ENCODE measurements at regions not wholly inside any gene's neighbourhood (a gene's known extent, or its start where the extent isn't known, plus 50 kb on each side); places are given as distances from the start of the nearest gene placed in this dataset.

DNA sequence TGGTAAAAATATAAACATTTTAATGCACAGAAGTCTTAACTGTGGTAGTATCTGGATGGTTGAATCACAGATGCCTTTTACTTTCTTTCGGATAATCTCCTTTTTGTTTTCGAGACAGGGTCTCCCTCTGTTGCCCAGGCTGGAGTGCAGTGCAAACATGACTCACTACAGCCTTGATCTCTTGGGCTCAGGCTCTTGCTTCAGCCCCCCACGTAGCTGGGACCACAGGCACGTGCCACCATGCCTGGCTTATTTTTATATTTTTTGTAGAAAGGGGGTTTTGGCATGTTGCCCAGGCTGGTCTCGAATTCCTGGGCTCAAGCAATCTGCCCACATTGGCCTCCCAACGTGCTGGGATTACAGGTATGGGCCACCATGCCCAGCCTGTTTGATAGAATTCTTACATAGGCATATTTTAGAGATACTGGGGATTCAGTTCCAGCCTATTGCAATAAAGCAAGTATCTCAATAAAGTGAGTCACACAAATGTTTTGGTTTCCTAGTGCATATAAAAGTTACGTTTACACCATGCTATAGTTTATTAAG, 99.2 kb downstream of the SNAPC1 start:
- H3K27me3 Mint-ChIP-seq (ENCODE audit: insufficient read depth, low read depth), result peaks cover 2% of the 10 kb centered on the region
- no peaks in the 10 kb centered on the region for H3K79me2 ChIP-seq (ENCODE audit: low read depth)
- H3K4me3 Mint-ChIP-seq, result no peak overlapping the region

DNA sequence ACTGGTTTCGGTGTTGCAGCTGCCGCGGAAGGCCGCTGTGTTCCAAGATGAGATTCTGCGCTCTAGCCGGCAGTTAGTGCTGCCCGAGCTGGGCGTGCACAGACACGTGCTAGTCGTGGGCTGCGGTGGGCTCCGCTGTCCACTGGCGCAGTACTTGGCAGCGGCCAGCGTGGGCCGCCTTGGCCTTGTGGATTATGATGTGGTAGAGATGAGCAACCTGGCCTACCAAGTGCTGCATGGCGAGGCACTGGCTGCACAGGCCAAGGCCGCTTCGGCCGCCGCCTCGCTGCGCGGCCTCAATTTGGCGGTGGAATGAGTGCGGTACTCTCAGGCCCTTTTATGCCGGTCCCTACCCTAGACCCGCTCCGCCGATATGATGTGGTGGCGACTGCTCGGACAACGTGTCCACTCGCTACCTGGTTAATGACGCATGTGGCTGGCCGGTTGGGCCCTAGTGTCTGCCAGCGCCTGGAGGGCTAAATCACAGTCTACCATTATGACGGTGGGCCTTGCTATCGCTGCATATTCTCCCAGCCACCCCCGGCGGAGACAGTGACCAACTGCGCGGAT, 102.2 kb downstream of the SNAPC1 start:
- no peaks in the 10 kb centered on the region for H3K36me3 Mint-ChIP-seq
- no peaks in the 10 kb centered on the region for H3F3A ChIP-seq (ENCODE audit: low read depth)
- H3K27ac Mint-ChIP-seq, result no peak overlapping the region
- H3K4me2 ChIP-seq, result no peak overlapping the region
- H3K4me1 Mint-ChIP-seq, result no peaks in the 10 kb centered on the region
- TF ChIP-seq, protein P1, sequence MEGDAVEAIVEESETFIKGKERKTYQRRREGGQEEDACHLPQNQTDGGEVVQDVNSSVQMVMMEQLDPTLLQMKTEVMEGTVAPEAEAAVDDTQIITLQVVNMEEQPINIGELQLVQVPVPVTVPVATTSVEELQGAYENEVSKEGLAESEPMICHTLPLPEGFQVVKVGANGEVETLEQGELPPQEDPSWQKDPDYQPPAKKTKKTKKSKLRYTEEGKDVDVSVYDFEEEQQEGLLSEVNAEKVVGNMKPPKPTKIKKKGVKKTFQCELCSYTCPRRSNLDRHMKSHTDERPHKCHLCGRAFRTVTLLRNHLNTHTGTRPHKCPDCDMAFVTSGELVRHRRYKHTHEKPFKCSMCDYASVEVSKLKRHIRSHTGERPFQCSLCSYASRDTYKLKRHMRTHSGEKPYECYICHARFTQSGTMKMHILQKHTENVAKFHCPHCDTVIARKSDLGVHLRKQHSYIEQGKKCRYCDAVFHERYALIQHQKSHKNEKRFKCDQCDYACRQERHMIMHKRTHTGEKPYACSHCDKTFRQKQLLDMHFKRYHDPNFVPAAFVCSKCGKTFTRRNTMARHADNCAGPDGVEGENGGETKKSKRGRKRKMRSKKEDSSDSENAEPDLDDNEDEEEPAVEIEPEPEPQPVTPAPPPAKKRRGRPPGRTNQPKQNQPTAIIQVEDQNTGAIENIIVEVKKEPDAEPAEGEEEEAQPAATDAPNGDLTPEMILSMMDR (IDR thresholded peaks at IDR 0.05), result no peak
- TF ChIP-seq EZH2 (IDR thresholded peaks at IDR 0.05) (no peak), EZH2phosphoT487 (IDR thresholded peaks at IDR 0.05) (no peak)
- no peaks in the 10 kb centered on the region for H3K9me3 Mint-ChIP-seq
- H3K9ac ChIP-seq, result no peak overlapping the region
- H3K27me3 Mint-ChIP-seq (ENCODE audit: insufficient read depth, low read depth), result peaks cover 2% of the 10 kb centered on the region
- H3K79me2 ChIP-seq (ENCODE audit: low read depth), result no peaks in the 10 kb centered on the region
- no peak overlapping the region for H3K4me3 ChIP-seq
- no peaks in the 10 kb centered on the region for H3K27me3 ChIP-seq
- H3K9me3 ChIP-seq (ENCODE audit: low read depth), result peaks cover 3% of the 10 kb centered on the region
- H3K4me3 Mint-ChIP-seq, result no peak overlapping the region
- no peaks in the 10 kb centered on the region for H4K20me1 ChIP-seq (ENCODE audit: low read depth)
- no peaks in the 10 kb centered on the region for H3K4me1 ChIP-seq
- DNase-seq (ENCODE audit: low spot score), result no peak
- H3K36me3 ChIP-seq, result peaks cover 7% of the 10 kb centered on the region
- no peak overlapping the region for H3K27ac ChIP-seq
- H2AFZ ChIP-seq (replicated peaks), result no peak overlapping the region

More for the DNA sequence above, 99.2 kb downstream of the SNAPC1 start:
- no peaks in the 10 kb centered on the region for H3K4me1 ChIP-seq
- no peaks in the 10 kb centered on the region for H3K36me3 ChIP-seq
- H3K4me1 Mint-ChIP-seq, result no peaks in the 10 kb centered on the region
- no peak overlapping the region for H3K4me2 ChIP-seq
- no peak overlapping the region for H2AFZ ChIP-seq (replicated peaks)
- no peaks in the 10 kb centered on the region for H3K36me3 Mint-ChIP-seq
- H3K9me3 Mint-ChIP-seq, result no peaks in the 10 kb centered on the region
- no peaks in the 10 kb centered on the region for H3K27me3 ChIP-seq
- DNase-seq (ENCODE audit: low spot score), result no peak
- no peak overlapping the region for H3K4me3 ChIP-seq
- H3K9ac ChIP-seq, result no peak overlapping the region
- H3K27ac ChIP-seq, result no peak overlapping the region
- no peaks in the 10 kb centered on the region for H3F3A ChIP-seq (ENCODE audit: low read depth)
- TF ChIP-seq, protein P1 (IDR thresholded peaks at IDR 0.05), result no peak
- TF ChIP-seq EZH2phosphoT487 (IDR thresholded peaks at IDR 0.05), result no peak
- no peak for TF ChIP-seq EZH2 (IDR thresholded peaks at IDR 0.05)
- no peaks in the 10 kb centered on the region for H3K9me3 ChIP-seq (ENCODE audit: low read depth)
- no peaks in the 10 kb centered on the region for H4K20me1 ChIP-seq (ENCODE audit: low read depth)
- no peak overlapping the region for H3K27ac Mint-ChIP-seq

DNA sequence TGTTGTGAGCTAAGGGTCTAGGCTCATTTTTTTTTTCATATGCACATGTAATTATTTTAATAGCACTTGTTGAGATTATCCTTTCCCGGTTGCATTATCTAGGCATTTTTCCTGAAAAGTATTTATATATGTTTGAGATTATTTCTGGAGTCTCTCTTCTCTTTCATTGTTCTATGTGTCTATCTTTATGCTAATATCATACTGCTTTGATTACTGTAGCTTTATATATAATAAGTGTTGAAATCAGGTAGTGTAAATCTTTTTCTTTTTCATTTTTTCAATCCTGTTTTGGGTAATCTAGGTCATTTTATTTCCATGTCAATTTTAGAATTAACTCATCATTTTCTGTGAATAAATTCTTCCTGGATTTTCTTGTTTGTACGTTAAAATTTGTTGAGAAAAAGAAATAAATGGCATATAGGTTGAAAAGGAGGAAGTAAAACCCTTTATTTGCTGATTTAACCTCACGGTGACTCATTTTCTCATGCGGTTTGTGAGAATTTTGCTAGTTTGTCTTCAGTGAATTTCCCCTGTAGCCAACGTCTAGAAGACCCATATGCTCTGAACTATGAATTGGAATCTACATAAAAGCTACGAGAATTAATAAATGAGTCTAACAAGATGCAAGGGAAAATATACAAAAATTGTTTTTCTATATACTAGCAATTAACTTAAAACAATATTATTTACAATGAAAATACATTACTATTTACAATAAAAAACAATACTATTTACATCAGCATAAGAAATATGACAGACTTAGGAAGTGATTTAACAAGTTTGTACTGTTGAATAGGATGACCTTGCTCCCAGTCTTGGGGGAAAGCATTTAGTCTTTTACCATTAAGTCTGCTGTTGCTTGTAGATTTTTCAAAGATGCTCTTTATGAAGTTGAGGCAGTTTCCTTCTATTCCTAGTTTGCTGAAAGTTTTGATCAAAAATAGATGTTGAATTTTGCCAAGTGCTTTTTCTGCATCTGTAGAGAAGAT, 105.0 kb downstream of the SNAPC1 start:
- H3K9ac ChIP-seq, result no peak overlapping the region
- Mint-ChIP-seq H3K4me1 (no peaks in the 10 kb centered on the region), H3K27ac (no peak overlapping the region), H3K4me3 (no peak overlapping the region), H3K27me3 (ENCODE audit: insufficient read depth, low read depth) (peaks cover 2% of the 10 kb centered on the region), H3K9me3 (peaks cover 14% of the 10 kb centered on the region), H3K36me3 (no peaks in the 10 kb centered on the region)
- H3F3A ChIP-seq (ENCODE audit: low read depth), result no peaks in the 10 kb centered on the region
- no peaks in the 10 kb centered on the region for H3K27me3 ChIP-seq
- H3K36me3 ChIP-seq, result peaks cover 7% of the 10 kb centered on the region
- H3K4me1 ChIP-seq, result no peaks in the 10 kb centered on the region
- TF ChIP-seq EZH2phosphoT487 (IDR thresholded peaks at IDR 0.05) (no peak), EZH2 (IDR thresholded peaks at IDR 0.05) (no peak)
- TF ChIP-seq, protein P1 (IDR thresholded peaks at IDR 0.05), result no peak
- H3K4me3 ChIP-seq, result no peak overlapping the region
- H2AFZ ChIP-seq (replicated peaks), result no peak overlapping the region
- H4K20me1 ChIP-seq (ENCODE audit: low read depth), result no peaks in the 10 kb centered on the region
- DNase-seq (ENCODE audit: low spot score), result no peak
- H3K9me3 ChIP-seq (ENCODE audit: low read depth), result peaks cover 3% of the 10 kb centered on the region
- H3K79me2 ChIP-seq (ENCODE audit: low read depth), result no peaks in the 10 kb centered on the region
- no peak overlapping the region for H3K4me2 ChIP-seq
- H3K27ac ChIP-seq, result no peak overlapping the region

All from neural progenitor cell (in vitro differentiated cells).